ENCODE measurements at regions not wholly inside any gene's neighbourhood (a gene's known extent, or its start where the extent isn't known, plus 50 kb on each side); places are given as distances from the start of the nearest gene placed in this dataset.

DNA sequence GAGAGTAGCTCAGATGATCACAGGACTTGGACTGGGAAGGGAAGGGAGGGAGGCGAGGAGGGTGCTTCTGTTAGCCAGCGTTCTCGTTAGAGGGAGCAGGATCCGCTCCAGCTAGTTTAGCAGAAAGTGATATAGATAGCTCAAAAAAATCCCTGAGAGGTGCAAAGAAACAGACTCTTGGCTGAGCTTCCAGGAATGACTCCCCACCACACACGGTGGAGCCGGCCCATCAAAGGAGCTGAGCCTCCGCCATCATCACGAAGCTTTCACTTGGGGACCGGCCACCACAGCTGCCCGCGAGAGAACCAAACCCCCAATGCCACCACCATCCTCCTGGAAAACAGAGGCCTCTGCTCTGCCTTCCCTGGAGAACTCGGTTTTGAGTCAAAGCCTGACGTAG lies 124.6 kb upstream of the BCL2L14 start:
- Mint-ChIP-seq H3K4me1 (peaks cover 26% of the 10 kb centered on the region), H3K4me3 (no peak overlapping the region), H3K27ac (no peak overlapping the region), H3K9me3 (no peaks in the 10 kb centered on the region), H3K27me3 (no peaks in the 10 kb centered on the region), H3K36me3 (ENCODE audit: low read depth) (no peaks in the 10 kb centered on the region)
- ATAC-seq (replicated peaks) = no peak

DNA sequence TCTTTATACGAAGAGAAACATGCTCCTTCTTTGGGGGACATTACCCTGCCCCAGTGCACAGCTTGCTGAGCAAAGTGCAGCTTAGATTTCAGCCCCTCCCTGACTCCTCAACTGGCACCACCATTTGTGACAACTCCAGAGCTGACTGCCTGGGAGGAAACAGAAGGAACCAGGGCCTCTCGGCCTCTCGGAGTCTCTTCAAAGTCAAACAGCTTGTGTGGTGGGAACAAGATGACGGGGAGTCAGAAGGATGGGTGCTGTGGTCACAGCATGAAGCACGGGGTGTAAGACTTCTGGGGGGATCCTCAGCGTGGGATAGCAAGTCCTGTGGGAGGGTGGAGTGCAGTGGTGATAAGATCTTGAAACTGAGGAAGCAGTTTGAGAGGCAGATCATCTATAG lies 123.5 kb upstream of the BCL2L14 start:
- H3K4me1 Mint-ChIP-seq = peaks cover 26% of the 10 kb centered on the region
- no peak overlapping the region for H3K4me3 Mint-ChIP-seq
- no peak for ATAC-seq (replicated peaks)
- H3K27me3 Mint-ChIP-seq = no peaks in the 10 kb centered on the region
- H3K36me3 Mint-ChIP-seq (ENCODE audit: low read depth) = no peaks in the 10 kb centered on the region
- H3K27ac Mint-ChIP-seq = no peak overlapping the region
- H3K9me3 Mint-ChIP-seq = no peaks in the 10 kb centered on the region

DNA sequence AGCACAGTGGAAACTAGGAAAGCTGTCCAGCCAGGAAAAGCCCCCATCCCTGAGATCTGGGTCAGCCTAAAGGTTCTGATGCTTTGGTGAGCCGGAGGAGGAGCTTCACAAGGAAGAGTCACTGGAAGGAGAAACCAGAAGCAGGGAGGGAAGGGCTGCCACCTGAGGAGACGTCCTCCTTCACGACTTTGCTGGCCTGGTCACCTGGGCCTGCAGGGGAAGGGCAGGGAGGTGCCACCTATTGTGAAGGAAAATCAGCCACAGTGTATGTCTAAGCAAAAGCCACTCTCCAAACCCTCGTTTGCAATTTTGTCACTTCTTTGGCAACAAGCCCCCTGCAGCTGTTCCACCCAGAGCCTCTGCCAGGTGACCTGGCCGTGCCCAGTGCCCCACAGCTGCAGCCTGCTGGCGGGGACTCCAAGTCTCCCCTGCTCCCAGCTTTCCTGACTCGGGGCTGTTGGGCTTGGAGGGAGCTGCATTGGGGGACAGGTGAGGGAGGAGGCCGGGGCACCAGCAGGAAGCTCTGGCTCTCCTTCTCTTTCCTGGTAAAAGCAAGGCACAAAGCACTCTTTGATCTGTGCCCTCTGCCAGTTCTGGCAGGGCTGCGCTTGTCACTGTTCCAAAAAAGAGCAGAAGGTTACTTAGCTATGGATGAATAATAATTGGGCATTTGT lies 120.9 kb upstream of the BCL2L14 start:
- H3K27me3 Mint-ChIP-seq = no peaks in the 10 kb centered on the region
- ATAC-seq (replicated peaks) = no peak
- no peak overlapping the region for H3K4me3 Mint-ChIP-seq
- H3K27ac Mint-ChIP-seq = no peak overlapping the region
- H3K36me3 Mint-ChIP-seq (ENCODE audit: low read depth) = no peaks in the 10 kb centered on the region
- peaks cover 36% of the 10 kb centered on the region for H3K4me1 Mint-ChIP-seq
- no peaks in the 10 kb centered on the region for H3K9me3 Mint-ChIP-seq

DNA sequence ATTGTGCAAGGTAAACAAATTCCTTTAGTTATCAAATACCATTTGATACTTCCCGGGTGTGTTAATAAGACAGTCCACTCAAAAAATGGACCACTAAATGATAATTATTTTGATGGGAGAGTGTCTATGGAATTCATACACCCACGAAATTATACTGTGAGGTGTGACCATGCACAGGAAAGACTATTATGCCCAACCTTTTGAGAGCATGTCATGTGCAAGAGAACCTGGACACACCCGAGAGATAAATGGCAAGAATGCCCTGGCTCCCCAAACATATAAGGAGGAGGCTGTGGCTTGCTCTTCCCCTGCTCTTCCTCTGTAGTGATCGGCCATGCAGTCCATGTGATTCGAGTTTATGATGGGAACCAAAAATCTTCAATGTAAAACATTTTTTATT lies 119.5 kb upstream of the BCL2L14 start:
- Mint-ChIP-seq H3K27ac (no peak overlapping the region), H3K36me3 (ENCODE audit: low read depth) (no peaks in the 10 kb centered on the region), H3K9me3 (no peaks in the 10 kb centered on the region), H3K4me3 (no peak overlapping the region), H3K4me1 (peaks cover 31% of the 10 kb centered on the region), H3K27me3 (no peaks in the 10 kb centered on the region)
- ATAC-seq (replicated peaks) = no peak

DNA sequence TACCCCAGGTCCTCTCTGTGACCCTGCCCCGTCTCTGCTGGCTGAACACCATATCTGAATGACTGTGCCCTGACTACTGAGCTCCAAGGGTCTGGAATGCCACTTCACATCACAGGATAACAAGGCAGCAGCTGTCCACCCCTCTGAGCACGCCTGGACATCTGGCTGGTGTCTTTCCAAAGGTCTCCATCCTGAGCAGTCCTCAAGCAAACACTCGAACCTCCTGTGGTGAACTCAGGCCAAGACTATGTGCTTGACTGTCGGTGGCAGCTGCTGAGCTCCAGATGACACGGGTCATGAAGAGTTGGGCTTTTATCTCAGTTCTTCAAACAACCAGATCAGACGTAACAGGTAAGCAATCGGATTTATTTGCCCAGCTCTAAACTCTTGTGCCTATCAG lies 117.2 kb upstream of the BCL2L14 start:
- Mint-ChIP-seq H3K9me3 (no peaks in the 10 kb centered on the region), H3K27me3 (no peaks in the 10 kb centered on the region), H3K4me3 (peak overlapping the region; percentile 29), H3K27ac (peak overlapping the region; percentile 20), H3K4me1 (peaks cover 34% of the 10 kb centered on the region), H3K36me3 (ENCODE audit: low read depth) (no peaks in the 10 kb centered on the region)
- ATAC-seq (replicated peaks) = no peak

DNA sequence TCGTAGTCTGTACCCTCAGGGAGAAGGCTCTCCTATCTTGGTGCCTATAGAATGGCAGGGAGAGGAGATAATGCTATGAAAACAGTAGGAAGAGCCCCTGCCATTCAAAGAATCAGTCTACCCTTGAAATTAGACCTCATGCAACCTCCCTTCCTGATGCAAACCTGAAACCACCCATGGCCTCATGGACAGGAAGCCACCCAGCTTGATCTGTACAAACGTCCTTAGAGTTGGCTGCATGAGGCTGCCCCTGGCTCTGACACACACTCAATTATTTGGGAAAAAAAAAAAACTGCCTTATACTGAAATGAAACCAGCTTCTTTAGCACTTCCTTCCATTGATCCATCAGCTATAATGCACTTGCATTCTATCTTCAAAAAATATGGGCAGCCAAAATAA lies 116.6 kb upstream of the BCL2L14 start:
- Mint-ChIP-seq H3K27ac (peak overlapping the region; percentile 20), H3K4me1 (peaks cover 38% of the 10 kb centered on the region), H3K4me3 (peak overlapping the region; percentile 29), H3K36me3 (ENCODE audit: low read depth) (peaks cover 6% of the 10 kb centered on the region), H3K9me3 (no peaks in the 10 kb centered on the region), H3K27me3 (no peaks in the 10 kb centered on the region)
- ATAC-seq (replicated peaks) = no peak

DNA sequence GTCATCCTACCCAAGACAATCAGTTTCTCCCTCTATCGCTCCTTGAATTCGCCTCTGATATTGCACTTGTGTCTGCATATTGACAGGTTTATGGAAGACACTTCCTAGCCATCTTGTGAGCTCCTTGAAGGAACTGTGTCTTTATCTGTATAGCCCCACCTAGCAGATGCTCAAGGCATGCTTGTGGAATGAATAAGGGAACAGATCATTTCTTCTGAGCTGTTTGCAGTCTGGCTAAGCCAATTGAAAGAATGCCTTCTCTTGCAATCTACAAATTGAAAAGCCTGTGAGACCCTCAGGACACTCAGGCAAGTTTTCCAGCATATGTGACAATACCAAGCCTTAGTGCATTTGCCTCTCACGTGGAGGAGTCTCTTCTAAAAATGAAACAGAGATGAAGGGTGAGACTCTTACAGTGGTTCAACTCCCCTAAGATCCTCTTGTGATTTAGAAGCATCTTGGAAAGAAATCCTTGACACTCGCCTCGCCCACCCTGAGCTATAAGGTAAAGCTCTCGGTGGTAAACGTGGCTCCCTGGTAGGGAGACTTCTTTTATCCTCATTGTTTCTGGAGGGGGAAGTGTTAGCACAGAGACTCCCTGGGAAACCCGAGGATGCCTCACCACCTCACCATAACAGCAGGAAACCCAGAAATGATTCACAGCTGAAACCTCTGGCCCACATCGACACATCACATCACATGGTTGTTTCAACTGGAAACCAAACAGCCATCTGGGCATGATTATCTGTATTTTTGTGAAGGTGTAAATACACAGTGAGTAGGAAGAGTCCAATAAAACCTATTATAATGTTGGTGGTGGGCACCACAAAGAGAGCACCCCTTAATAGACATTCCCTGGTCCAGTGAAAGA lies 112.3 kb upstream of the BCL2L14 start:
- peaks cover 38% of the 10 kb centered on the region for H3K4me1 Mint-ChIP-seq

DNA sequence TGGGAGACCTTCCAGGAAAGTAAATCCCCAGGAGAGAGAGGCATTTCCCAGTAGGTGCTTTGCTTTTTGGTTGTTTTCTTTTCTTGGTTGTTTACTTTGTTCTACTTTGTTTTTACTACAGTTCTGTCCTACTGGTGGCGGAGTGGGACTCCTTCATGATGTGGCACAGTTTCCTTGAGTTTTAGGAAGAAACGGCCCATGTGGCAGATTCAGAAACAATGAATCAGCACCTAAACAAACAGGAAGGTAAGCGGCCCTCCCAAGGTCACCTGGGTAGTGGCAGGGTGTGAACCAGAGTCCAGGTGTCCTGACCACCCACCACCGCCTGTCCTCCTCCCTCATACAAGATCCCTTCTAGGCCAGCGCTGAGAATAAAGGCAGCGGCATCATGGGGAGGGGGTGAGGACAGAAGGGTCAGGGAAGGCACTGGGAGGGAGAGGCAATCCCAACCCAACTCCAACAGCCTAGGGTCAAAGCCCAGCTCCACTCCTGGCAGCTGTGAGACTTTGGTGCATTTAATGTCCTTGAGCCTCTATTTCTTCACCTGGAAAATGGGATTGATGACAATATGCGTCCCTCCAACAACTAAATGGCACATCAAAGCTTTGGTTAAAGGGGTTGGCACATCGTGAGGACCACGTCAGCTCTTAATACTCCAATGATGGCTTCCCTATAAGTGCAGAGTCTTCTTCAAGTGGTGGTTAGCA lies 111.5 kb upstream of the BCL2L14 start:
- peak; percentile 57 for ATAC-seq (replicated peaks)
- peak overlapping the region; percentile 72 for H3K4me3 Mint-ChIP-seq
- peaks cover 33% of the 10 kb centered on the region for H3K4me1 Mint-ChIP-seq
- H3K9me3 Mint-ChIP-seq = no peaks in the 10 kb centered on the region
- H3K27me3 Mint-ChIP-seq = no peaks in the 10 kb centered on the region
- peaks cover 6% of the 10 kb centered on the region for H3K36me3 Mint-ChIP-seq (ENCODE audit: low read depth)
- H3K27ac Mint-ChIP-seq = peak overlapping the region; percentile 78

More for the DNA sequence above, 112.3 kb upstream of the BCL2L14 start:
- H3K27ac Mint-ChIP-seq = peak overlapping the region; percentile 78
- H3K4me3 Mint-ChIP-seq = peak overlapping the region; percentile 72
- no peaks in the 10 kb centered on the region for H3K9me3 Mint-ChIP-seq
- H3K36me3 Mint-ChIP-seq (ENCODE audit: low read depth) = peaks cover 6% of the 10 kb centered on the region
- ATAC-seq (replicated peaks) = peak; percentile 98
- no peaks in the 10 kb centered on the region for H3K27me3 Mint-ChIP-seq

DNA sequence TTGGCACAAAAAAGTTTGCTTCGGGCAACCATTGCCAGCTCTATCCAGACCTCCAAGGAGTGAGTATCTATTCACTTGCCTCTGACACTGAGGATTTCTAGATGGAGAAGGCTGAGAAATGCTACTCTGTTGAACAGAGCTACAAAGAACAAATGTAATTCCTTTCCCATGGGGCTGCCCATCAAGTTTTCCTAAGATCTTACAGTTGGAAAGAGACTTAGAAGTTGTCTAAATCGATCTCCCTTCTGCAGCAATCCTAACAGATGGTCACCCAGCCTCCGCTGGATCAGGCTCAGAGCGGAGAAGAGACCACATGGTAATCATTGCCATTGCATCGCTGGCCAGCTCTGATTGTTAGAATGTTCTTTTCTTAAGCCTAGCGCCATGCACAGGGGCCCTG lies 110.1 kb upstream of the BCL2L14 start:
- Mint-ChIP-seq H3K36me3 (ENCODE audit: low read depth) (peaks cover 6% of the 10 kb centered on the region), H3K27me3 (no peaks in the 10 kb centered on the region), H3K9me3 (no peaks in the 10 kb centered on the region), H3K27ac (no peak overlapping the region), H3K4me1 (peaks cover 28% of the 10 kb centered on the region), H3K4me3 (no peak overlapping the region)
- ATAC-seq (replicated peaks) = no peak

DNA sequence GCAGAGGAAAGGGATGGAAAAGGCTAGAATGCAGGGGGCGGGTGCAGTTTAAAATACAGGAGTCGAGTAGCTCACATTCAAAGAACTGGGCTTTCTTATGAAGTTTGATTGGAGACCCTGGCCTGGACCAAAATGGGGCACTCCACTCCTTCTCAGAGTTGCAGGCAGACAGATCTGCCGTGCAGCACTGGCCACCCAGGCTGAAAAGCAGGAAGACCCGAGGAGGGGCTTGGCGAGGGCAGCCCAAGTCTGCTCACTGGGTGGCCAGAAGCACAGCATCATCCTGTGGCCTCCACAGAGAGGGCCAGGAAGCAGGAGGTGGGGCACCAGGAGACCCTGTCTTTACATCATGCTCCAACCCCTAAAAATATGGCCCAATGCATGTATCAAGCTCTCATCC lies 109.1 kb upstream of the BCL2L14 start:
- Mint-ChIP-seq H3K27me3 (no peaks in the 10 kb centered on the region), H3K27ac (no peak overlapping the region), H3K4me3 (no peak overlapping the region), H3K36me3 (ENCODE audit: low read depth) (peaks cover 6% of the 10 kb centered on the region), H3K9me3 (no peaks in the 10 kb centered on the region), H3K4me1 (peaks cover 28% of the 10 kb centered on the region)
- no peak for ATAC-seq (replicated peaks)

DNA sequence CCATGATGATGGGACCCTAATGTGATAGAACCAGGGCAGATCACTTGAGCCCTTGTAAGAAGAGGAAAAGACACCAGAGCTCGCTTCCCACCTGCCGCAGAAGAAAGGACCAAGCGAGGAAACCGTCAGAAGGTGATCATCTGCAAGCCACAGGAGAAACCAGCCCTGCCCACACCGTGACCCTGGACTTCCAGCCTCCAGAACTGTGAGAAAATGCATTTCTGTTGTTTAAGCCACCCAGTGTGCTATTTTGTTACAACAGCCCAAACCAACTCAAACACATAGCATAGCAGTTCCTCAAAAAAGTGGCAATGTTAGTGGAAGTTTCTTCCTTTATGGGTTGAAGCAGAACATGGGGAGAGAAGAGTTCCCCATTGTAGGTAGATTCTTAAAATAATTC lies 107.9 kb upstream of the BCL2L14 start:
- H3K4me3 Mint-ChIP-seq = no peak overlapping the region
- peak overlapping the region; percentile 36 for H3K27ac Mint-ChIP-seq
- H3K27me3 Mint-ChIP-seq = no peaks in the 10 kb centered on the region
- H3K9me3 Mint-ChIP-seq = no peaks in the 10 kb centered on the region
- H3K4me1 Mint-ChIP-seq = peaks cover 26% of the 10 kb centered on the region
- ATAC-seq (replicated peaks) = no peak
- peaks cover 6% of the 10 kb centered on the region for H3K36me3 Mint-ChIP-seq (ENCODE audit: low read depth)

DNA sequence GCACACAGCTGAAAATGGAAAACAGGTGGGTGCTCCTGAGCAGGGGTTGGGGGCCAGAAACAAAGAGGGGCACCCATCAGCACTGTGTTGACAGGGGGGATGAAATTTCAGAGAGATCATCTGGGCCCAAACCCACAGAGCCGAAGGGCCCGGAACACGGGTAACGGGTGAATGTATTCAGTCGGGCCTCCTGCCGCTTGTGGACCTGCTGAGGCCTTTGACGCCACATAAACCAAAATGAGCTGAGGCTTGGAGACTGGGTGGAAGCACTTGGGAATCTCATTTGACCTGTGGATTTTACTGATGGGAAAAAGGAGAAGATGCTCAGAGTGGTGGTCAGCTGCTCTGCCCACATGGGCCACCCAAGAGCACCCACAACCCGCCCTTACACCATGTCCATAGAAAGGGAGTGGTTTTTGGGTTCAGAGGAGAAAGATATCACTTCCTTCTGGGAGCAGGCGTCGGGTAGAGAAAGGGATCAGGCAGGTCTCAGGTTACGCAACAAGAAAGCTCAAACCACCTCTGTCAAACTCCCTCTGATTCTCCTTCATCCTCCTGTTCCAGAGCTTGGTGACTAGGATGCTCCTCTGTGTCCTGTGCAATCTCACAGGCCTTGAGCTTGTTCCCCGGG lies 106.8 kb upstream of the BCL2L14 start:
- ATAC-seq (replicated peaks) = no peak
- Mint-ChIP-seq H3K4me3 (no peak overlapping the region), H3K27me3 (no peaks in the 10 kb centered on the region), H3K36me3 (ENCODE audit: low read depth) (peaks cover 2% of the 10 kb centered on the region), H3K4me1 (peaks cover 16% of the 10 kb centered on the region), H3K9me3 (no peaks in the 10 kb centered on the region), H3K27ac (peak overlapping the region; percentile 36)

DNA sequence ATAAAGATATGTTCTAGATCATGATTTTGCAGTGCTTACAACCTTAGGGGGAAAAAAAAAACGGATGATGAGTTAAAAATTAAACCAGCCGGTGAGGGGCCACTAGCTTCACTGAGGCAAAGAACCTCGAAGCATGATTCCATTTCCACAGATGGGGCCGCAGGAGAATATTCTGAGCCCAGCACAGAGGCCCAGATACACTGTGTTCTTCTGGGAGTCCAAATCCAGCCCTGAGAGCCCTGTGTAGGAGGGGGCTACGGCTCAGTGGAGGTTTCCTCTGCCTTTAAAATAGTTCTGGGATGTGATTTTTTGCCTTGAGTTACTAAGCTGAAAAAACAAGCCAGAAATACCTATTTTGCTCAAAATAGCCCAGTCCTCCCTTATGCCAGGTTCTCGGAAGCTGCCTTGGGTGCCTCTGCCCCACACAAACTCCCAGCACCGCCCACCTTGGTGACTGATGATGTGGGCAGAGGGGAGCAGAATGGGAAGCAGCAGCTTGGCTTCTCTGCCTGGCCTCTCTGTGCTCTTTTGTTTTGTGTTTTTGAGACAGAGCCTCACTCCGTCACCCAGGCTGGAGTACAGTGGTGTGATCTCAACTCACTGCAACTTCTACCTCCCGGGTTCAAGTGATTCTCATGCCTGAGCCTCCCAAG lies 105.4 kb upstream of the BCL2L14 start:
- Mint-ChIP-seq H3K27me3 (no peaks in the 10 kb centered on the region), H3K36me3 (ENCODE audit: low read depth) (no peaks in the 10 kb centered on the region), H3K4me3 (no peak overlapping the region), H3K4me1 (peaks cover 12% of the 10 kb centered on the region), H3K9me3 (no peaks in the 10 kb centered on the region), H3K27ac (no peak overlapping the region)
- no peak for ATAC-seq (replicated peaks)

Measured in activated T-helper 17 cell treated with anti-CD3 and anti-CD28 coated beads, Interleukin-2, amount 50 U/mL, for 72 hours (primary cell).